ENCODE measurements at regions not wholly inside any gene's neighbourhood (a gene's known extent, or its start where the extent isn't known, plus 50 kb on each side); places are given as distances from the start of the nearest gene placed in this dataset.

DNA sequence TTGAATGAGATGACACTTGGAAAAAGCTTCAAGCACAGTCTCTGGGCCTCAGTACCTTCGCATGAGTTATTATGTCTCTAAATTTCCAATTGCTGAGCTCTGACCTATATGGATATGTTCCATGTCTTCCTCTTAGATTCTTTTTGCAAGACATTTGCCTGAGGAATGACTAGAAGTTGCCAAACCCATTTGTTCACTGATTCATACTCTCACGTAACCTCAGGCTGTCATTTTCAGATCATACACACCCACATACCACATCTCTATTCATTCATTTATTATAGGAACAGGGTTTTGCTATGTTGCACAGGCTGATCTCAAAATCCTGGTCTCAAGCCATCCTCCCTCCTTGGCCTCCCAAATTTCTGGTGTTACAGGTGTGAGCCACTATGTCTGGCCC is 2137.1 kb upstream of the TENM3 start:
- no peak for DNase-seq (ENCODE audit: low spot score)

DNA sequence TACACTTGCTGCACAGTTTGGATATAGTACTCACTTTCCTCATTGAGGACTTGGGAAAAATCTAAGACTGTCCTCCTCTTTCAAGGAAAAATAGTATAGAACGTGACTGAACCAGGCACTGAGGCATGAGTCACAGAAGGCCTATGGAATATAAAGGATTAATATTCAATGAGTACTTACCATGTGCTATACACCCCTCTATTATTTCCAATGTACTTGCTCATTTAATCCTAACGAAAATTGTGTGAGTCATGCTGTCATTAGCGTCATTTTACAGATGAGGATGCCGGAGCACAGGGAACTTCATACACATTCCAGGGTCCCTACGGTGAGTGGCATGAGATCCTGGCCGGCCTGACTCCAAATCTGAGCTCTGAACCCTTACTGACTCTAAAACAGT is 2136.2 kb upstream of the TENM3 start:
- no peak for DNase-seq (ENCODE audit: low spot score)

DNA sequence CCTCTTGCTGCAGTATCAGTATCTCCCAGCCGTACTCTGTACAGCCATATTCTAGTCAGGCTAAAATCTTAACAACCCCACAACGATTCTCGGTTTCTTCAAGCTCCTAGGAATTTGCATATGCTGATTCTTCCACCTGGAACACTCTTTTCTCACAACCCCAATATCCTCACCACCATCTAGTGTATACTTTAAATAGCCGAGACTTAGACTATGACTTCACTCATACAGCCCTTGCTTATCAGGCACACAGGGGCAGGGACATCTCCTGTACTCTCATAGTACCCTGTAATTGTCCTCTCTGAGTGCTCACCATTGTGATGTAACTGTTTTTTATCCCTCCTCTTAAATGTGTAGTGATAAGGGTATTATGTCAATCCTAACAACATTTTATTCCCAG is 2126.4 kb upstream of the TENM3 start:
- DNase-seq (ENCODE audit: low spot score) = no peak

DNA sequence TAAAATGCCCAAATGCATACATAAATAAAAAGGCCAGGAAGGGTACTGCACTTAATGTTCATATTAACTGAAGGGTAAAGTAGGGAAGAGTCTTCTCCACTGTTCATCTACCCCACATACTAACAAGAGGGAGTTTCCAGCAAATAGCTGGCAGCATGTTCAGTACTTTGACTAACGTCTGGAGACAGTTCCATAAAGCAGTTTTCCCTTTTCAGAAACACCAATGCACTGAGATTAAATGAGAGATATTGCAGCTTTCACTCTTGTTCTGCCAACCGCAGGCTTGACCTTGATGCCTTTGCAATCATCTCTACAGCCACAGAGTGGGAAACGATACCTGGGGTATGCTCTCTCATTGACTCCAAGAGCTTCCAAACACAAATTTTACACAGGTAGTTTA is 2123.1 kb upstream of the TENM3 start:
- DNase-seq (ENCODE audit: low spot score) = no peak

DNA sequence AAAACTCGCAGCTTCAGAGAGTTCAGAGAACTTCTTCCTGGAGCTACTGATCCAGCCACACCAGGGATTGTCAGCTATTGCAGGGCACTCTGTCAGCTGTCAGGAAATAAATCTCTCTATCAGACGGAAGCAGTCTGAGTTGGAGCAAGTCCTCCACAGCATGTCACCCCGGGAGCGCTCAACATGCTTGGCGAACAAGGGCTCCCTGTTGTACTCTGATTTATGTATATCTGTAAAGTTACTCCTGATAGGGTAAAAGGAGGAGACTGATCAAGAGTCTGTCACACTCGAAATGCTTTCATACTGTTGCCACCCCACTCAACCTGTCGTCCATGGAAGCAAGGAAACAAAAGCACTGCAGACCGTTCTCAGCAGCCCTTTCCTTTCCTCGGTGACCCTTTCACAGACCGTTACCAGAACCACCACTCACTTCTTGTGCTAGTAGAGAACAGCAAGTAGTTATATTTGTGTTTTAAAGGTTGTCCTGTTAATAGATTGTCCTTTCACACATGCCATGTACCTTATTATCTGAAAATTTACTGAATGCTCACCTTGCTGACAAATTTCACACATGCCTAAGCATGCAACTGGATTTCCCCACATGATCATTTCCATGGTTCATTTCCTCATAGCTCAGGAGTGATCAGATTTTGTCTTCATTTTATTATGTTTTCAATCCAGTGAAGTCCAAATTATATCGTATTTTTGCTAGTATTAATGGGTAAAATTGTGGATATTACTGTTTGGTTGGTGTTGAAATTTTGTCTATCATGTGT is 2108.9 kb upstream of the TENM3 start:
- no peak for DNase-seq (ENCODE audit: low spot score)

DNA sequence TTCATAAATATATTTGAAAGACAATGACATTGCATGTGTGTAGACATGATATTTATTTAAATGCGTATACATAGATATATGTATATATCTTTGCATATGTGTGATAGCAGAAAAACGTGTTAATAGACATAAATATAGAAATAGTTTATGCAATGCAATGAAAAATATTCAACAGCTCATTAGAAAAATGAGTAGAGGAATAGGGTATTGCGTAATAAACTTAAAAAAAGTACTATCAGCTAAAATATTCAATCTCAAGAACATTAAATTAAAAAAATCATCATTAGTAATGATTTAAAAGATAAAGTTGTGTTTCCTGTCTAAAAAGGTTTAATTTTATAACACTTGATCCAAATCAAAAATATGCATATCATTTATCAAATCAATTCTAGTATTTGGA is 2101.5 kb upstream of the TENM3 start:
- DNase-seq (ENCODE audit: low spot score) = no peak

GRCh38 chr4:180148737-180149136 is 2094.5 kb upstream of the TENM3 start:
- no peak for DNase-seq (ENCODE audit: low spot score)

DNA sequence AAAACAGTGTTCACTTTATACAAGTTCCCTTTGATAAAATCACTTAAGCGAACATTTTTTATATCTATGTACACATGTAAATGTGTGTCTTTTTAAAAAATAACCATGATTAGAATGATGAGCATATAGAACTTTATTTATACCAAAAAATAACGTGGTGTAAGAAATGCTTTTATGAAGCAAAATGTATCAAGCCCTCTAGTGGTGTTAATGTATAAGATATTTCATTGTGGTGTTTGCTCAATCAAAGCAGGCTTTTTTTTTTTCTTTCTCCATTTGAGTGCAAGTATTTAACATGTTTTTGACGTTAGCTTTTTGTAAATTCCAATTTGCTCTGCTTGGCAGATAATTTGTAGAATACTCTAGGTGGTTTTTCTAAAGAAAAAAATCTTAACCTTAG is 2092.4 kb upstream of the TENM3 start:
- no peak for DNase-seq (ENCODE audit: low spot score)

- no peak for DNase-seq (ENCODE audit: low spot score)
Observed at GRCh38 chr4:180152831-180153230, 2090.4 kb upstream of the TENM3 start.

- no peak for DNase-seq (ENCODE audit: low spot score)
Observed at GRCh38 chr4:180153587-180153986, 2089.6 kb upstream of the TENM3 start.

DNA sequence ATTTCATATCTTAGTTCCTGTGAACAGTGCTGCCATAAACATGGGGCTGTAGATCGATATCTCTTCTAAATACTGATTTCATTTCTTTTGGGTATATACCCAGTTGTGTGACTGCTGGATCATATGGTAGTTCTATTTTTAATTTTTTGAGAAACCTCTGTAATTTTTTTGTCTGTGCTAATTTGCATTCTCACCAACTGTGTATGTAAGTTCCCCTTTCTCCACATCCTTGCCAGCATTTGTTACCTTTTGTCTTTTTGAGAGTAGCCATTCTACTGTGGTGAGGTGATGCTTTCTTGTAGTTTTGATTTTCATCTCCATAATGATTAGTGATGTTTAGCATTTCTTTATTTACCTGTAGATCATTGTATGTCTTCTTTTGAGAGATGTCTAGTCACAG is 2086.5 kb upstream of the TENM3 start:
- no peak for DNase-seq (ENCODE audit: low spot score)

DNA sequence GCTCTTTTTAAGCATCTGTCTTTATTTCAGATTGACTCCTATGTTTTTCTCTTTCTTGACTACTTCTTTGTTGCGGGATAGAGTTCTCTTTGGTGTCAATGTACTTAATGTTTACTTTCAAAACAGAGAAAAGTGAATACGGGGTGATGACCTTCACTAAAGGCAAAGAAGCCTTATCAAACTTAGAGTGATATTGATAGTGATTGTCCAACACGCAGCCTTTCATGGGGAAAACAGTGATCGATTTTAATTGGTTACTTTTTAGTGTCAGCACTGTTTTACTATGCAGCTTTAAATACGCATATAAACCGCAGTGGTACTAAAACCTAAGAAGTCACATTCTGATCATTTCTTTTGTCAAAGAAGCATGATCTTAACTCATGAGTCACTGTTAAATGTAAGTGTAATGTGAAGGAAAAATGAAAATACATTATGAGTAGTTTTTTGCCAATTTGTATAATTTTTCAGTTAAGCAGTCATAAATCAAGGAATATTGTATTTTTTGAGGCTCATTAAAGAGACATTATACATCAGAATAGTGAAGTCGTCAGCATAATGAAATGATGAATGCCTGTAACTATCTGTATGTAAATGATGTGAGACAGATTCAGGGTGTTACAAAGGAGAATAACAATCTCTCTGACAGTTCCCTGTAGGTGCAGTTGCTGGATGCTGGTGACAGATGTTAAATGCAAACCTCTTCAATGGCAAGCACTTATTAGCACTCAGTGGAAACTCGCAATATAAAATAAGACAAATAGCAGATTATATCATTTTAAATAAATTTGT is 2082.8 kb upstream of the TENM3 start:
- no peak for DNase-seq (ENCODE audit: low spot score)

DNA sequence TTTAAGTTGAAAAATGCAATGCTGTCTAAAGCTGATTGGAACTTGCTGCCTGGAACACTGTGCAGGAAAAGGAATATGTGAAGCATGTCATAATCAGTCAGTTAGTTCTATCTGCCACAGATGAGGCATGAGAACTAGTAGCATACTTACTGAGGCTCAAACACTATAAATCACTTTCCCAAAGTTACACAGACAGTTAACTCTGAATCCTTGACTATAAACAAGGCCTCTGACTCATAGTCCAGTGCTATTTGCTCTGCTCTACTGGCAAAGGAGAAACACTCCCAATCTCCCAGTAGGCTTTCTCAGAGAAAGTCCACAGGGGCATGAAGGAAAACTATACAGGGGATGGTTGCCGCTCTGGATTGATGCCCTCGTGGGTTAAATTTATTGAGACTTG is 2078.4 kb upstream of the TENM3 start:
- DNase-seq (ENCODE audit: low spot score) = no peak

DNA sequence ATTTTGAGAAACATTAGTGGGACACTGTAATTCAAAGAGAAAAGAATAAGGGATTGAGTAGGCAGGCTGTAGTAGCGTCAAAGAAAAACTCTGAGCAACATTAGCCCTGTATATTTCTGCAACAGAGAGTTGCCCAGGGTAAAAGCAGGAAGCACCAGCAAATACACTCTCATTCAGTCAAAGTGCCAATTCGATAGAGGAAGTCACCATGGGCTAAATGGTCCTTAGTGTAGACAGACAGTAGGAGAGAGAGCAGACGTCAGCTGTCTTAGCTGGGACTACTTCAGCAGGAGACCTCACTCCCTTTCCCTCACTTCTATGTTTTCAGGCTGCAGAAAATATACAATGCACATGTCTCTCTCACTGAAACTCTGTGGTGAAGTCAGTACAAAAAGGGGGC is 2073.8 kb upstream of the TENM3 start:
- DNase-seq (ENCODE audit: low spot score) = no peak

DNA sequence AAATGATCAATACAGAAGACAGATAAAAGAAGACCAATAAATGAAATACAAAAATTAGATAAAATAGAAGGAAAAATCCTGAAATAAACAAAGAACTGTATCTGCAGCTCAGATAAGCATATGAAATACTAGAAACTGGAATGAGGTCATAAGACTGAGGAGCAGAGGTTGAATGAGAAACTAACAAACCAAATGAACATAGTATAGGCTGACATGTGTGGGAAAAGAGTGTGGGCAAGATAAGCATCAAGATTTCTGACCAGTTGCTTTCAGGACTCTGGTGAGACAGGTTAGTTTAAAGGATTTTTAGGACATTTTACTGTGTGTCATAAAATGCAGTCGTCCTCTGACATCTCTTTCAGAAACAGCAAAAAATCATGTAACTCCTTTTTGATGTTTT is 2073.2 kb upstream of the TENM3 start:
- DNase-seq (ENCODE audit: low spot score) = no peak

- no peak for DNase-seq (ENCODE audit: low spot score)
Observed at GRCh38 chr4:180179146-180179545, 2064.1 kb upstream of the TENM3 start.

- no peak for DNase-seq (ENCODE audit: low spot score)
Observed at GRCh38 chr4:180189666-180190065, 2053.5 kb upstream of the TENM3 start.

- no peak for DNase-seq (ENCODE audit: low spot score)
Observed at GRCh38 chr4:180190382-180190781, 2052.8 kb upstream of the TENM3 start.

DNA sequence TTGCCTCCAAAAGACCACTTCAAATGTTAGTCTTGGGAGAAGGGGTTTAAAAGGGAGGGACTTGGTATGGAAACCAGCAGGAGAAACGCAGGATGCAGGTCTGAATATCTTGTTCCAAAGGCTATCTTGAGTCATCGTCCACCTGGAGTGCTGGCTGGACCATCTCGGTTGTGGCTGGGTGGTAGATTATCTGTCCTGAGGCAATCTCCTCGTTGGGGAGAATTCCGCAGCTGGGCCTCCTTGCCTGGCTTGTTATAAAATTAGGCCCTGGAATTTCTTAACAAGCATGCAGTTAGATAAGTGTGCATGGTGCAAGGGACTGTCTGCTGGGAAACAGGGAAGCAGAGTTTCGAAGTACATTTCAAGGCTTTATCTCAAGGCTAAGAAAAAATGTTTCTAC is 2045.7 kb upstream of the TENM3 start:
- DNase-seq (ENCODE audit: low spot score) = peak; percentile 67

- no peak for DNase-seq (ENCODE audit: low spot score)
Observed at GRCh38 chr4:180203349-180203748, 2039.9 kb upstream of the TENM3 start.

- no peak for DNase-seq (ENCODE audit: low spot score)
Observed at GRCh38 chr4:180205276-180205675, 2037.9 kb upstream of the TENM3 start.

- no peak for DNase-seq (ENCODE audit: low spot score)
Observed at GRCh38 chr4:180207921-180208320, 2035.3 kb upstream of the TENM3 start.

DNA sequence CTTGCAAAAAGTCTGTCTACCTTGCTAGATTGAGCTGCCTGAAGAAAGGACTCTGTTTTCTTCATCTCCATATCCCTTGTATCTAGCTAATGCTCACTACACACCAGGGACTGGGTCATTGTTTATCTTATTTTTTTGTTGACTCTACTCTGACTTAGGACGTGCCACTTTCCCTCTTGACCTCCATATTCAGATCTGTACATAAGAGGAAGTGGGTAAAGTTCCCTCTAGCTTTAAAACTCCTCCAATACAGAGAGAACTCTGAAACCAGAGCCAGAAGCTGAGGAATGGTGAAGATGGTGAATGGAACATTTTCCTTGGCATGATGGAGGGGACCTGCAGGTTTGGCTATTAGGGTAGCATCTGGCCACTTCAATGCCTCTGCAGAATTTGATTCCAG is 2026.1 kb upstream of the TENM3 start:
- no peak for DNase-seq (ENCODE audit: low spot score)
